GM12878 (cell line): ENCODE measurements at regions not wholly inside any gene's neighbourhood (a gene's known extent, or its start where the extent isn't known, plus 50 kb on each side); places are given as distances from the start of the nearest gene placed in this dataset.

Source experiments
- CTCF ChIP-seq, 3 experiments: IDR thresholded peaks in 2 of 3; conservative IDR thresholded peaks in 1 of 3; 2 replicates each; pipeline ENCODE4 v1.5.1; 2011; ENCODE audit warnings: low read depth in 3 of 3, low read length in 3 of 3, mild to moderate bottlenecking in 3 of 3, control low read depth in 2 of 3, moderate library complexity in 2 of 3, inconsistent platforms in 1 of 3, mixed read lengths in 1 of 3; ENCODE audit not compliant: control insufficient read depth in 2 of 3, insufficient read depth in 1 of 3; ENCODE audit errors: extremely low read depth in 1 of 3
- HDAC6 ChIP-seq: fragments of 200-600 bp; sonication (generic); IDR thresholded peaks from one replicate; pipeline ENCODE4 v1.8.0; 2017; ENCODE audit warnings: antibody characterized with exemption; ENCODE audit not compliant: unreplicated experiment
- JUND ChIP-seq: IDR thresholded peaks from 2 replicates; pipeline ENCODE4 v1.6.1; 2012; ENCODE audit warnings: low read depth, mild to moderate bottlenecking, low read length, improper control_type of control experiment, moderate library complexity

- no peak for TF ChIP-seq JUND
- no peak for TF ChIP-seq HDAC6
- TF ChIP-seq CTCF (IDR thresholded peaks at IDR 0.05 in 2 of 3, conservative IDR thresholded peaks at IDR 0.05 in 1 of 3; ENCODE audit: control insufficient read depth in 2 of 3, extremely low read depth in 1 of 3, insufficient read depth in 1 of 3, low read depth in 3 of 3, low read length in 3 of 3), result no peak
These were observed 517.3 kb upstream of the TLE4 start for GRCh38 chr9:79054500-79054899.
